GM19467 (cell line): ENCODE measurements at regions not wholly inside any gene's neighbourhood (a gene's known extent, or its start where the extent isn't known, plus 50 kb on each side); places are given as distances from the start of the nearest gene placed in this dataset.
"Not testable (repeated sequence)": the region's sequence is repeated elsewhere in the genome, so short reads cannot be mapped to it uniquely, and the experiment has no call there.

Experiments used
- ATAC-seq: cut with Tn5 transposase; IDR thresholded peaks from one replicate; pipeline ENCODE4 v1.9.1; 2021; ENCODE audit warnings: mild to moderate bottlenecking, moderate library complexity; ENCODE audit not compliant: unreplicated experiment

DNA sequence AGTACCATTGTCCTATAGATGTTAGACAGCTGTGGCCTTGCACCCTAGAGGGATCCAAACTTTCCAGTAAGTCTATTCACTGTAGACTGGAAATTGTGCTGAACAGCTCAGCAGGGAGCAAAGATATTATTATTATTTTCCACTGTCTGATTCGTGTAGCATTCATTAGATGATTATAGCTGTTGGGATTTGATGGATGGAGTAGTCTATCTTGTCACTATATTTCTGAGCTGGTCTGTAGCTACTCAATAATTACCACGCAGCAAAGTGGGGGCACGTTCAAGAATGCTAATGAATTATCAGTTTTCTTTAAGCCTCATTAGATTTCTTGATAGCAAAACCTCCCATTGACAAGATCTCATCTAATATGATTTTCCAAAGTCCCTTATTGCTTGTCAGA is 113.2 kb downstream of the RTP4 start:
- ATAC-seq = no peak

DNA sequence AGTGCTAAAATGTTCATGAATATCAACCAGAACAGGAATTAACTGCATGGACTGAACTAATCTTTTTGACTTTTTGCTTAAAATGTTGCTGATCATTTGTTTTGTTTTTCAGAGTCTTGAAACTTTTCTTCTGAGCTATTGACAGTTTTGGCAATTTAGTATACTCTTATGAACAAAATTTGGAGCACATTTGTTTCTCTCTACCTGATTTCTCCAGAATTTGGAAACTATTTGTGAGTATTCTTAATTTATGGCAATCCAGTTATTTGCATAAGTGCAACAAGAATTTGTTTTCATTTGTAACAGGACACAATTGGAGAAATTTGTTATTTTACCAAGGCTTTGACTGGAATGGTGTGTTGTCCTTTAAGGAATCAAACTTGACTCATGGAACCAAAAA is 107.4 kb downstream of the RTP4 start:
- not testable (repeated sequence) for ATAC-seq

DNA sequence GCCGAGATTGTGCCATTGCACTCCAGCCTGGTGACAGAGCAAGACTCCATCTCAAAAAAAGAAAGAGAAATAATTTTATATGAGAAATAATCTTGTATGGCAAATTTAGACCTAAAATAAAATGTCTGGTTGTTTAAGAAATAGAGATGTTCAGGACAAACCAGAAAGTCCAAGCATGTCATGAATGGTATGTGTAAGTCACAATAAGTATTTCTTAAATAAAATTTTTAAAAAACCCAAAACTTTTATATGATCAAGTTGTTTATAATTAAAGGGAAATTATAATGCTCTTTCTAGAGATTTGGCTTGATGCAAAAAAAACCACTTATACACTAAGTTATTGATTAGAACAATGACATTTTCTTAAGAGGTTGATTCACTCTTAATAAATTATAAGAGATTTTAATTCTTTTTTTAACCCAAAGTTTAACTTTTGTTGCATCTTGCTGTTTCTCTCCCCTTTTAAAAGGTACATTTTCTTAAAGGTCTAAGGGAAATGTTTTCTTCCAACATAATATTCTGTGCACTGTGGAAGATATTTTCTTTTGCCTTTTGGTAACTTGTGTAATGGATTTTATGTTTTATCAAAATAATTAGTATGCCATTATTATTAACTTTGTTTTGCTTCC is 105.7 kb downstream of the RTP4 start:
- no peak for ATAC-seq

DNA sequence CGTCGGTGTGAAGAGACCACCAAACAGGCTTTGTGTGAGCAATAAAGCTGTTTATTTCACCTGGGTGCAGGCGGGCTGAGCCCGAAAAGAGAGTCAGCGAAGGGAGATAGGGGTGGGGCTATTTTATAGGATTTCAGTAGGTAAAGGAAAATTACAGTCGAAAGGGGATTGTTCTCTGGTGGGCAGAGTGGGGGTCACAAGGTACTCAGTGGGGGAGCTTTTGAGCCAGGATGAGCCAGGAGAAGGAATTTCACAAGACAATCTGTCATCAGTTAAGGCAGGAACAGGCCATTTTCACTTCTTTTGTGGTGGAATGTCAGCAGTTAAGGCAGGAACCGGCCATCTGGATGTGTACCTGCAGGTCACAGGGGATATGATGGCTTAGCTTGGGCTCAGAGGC is 98.1 kb downstream of the RTP4 start:
- ATAC-seq = not testable (repeated sequence)

DNA sequence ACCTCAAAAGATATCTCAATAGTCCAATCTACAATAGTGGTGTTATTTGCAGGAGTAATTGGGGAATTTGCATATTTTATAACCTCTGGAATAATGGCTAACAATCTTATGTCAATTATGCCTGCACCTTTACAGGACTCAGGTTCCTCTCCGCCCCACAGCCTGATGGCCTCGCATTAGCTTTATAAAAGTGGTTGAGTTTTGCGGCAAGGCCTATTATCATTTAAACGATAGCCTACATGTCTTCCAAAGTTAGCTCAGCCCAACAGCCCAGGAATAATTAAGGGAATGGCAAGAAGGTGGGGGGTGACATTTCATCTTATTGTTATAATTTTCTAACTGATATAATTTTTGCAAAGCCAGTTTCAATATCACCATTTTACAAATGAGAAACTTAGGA is 97.3 kb downstream of the RTP4 start:
- no peak for ATAC-seq

DNA sequence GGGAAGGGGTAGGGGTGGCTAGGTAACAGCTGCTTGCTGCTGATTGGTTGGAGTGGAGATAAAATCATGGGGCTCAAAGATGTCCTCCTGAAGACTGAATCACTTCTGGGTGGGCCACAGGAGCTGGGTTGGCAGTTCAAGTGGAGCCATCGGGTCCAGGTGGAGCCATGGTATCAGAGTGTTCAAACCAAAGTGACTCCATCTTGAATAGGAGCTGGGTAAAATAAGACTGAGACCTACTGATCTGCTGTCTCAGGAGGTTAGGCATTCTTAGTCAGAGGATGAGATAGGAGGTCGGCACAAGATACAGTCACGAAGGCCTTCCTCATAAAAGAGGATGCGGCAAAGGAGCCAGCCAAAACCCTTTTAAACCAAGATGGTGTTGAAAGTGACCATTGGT is 96.5 kb downstream of the RTP4 start:
- no peak for ATAC-seq

DNA sequence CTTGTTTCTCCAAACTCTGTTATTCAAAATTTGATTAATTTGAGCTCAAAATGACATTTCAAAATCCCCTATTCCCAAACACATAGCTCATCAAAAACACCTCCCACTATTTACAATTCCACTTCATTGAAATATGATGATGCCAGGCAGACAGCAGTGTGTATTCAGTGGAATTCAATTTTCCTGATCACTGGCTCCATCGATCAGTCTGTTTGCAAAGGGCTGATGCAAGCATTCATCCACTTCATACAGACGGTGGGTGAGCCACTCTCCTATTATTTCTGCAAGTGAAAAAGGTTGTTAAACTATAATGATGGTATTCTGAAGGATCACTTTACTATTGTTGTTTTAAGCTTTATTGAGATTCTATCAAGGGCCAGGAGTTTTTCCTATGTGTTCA is 90.7 kb downstream of the RTP4 start:
- no peak for ATAC-seq

DNA sequence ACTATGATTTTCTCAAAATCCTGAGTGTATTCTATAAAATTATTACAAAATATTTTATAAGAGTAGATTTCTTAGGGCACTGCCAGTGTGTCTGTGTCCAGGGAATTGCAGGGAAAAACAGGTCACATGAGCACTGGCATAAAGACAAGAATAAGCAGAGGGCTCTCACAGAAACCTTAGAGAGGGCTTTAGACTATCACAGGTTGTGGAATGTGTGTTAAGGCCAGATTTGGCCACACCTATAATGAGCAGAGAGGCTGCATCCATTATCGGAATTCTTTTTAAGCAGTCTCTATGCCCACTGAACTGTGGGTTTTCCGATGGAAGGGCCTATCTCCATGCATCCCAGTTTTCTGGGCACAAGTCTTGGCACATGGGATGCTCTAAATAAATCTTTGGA is 90.2 kb downstream of the RTP4 start:
- ATAC-seq = no peak

DNA sequence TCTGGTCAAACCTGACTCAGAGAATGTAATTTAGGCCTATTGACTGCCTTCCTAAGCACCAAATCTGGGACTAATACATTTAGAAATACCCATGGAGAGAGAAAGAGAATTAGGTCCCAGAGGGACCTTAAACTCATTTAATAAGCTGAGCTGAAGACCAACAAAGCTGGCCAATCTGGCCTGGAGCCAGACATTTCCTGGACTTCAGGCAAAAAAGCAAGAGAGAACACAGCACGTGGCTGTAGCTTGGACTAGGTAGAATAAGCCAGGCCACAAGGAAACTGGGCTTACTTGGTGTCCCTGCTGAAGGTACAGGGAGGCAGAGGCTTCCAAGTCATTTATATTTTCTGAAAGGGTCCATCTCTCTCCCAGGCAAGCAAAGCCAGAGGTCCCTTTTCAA is 88.1 kb downstream of the RTP4 start:
- ATAC-seq = no peak

DNA sequence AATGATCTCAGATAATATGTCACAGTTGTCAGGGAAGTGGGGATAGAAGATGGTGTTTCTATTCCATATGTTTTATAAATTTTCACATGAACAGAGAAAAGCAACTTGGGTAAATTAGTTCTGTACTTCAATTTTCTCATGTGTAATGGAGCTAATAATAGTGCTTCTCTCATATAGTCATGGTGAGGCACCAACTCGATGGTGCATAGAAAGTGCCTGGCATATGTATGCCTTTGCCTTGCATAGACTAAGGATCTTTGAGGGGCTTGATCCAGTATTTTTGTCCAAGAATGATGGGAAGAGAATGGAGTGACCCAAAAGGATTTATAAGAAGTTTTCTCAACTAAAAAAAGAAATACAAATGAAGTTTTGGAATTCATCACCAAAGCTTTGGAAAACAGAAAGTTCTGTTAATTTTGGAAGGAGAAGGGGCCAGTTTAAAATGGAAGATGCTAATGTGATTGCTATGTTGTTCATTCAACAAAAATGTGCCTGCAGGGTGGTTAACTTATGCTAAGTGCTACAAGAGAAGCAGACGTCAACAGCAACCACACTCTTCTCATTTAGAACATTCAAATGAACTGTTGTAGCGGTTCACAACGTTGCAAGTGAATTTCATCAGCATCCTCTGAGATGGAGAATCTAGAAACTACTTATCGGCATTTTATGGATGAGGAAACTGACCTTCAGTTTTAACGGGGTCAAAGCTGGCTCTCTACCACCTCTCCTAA is 86.1 kb downstream of the RTP4 start:
- no peak for ATAC-seq

DNA sequence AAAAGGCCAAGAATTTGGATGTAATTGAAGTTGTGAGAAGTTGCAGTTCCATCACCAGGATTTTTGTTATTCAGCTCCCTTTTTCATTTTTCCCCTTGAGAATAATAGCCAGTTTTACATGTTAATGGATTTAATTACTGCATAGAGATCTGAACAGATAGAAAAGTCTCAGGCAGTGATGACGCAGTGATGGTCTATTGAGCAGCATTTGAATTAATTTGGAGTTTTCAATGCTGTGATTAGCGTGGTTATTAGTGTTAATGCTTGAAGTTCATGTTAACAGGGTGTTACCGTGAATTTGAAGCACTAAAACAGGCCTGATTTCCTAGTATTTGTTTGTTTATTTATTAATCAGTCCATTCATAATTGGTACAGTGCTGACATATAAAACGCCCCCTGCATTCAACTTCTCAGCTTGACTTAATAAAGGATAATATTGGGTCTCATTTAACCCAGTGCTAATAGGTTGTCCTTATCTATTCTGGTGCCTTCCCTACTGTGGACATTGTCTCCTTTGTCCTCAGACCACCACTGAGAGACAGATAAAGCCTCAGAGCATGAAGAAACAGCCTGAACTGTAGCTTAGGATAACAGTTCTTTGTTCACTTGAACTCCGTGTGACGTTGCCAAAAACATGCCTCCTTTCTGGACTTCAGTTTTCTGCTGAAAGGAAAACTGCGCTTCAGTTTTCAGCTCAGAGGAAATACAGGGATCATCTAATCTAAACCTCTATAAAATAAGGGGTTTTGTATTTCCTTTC is 82.4 kb downstream of the RTP4 start:
- no peak for ATAC-seq

DNA sequence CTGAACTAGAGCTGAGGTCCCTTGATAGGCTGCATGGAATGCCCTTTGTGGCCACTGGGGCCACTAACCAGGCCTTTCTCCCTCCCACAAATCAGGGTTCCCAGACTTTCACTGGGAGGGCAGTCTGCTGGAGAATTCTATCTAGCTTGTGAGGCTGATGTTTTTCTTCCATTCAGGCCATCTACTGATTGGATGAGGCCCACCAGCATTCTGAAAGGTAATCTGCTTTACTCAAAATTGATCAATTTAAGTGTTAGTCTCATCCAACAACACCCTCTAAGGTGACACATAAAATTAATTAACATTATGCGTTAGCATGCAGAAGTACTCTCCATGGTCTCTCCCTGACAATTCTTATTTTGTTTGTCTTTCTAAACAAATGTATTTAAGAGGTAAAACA is 80.5 kb downstream of the RTP4 start:
- no peak for ATAC-seq

DNA sequence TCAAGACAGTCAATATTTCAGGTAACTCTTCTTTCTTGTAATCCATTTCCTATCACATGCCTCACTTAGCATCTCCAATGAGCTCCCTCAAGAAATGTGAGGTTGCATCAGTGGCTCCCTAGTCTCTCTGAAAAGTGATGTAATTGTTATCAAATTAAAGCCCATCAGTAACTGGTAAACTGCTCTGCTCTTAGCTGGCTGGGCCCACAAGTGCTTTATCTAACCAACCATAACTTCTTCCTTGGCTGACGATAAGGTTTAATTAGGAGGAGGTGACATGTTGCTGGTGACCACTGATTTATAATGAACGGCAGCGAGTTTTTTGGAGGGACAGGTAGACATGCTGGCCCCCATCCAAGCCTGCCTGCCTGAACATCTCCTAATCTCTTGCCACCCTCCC is 79.6 kb downstream of the RTP4 start:
- no peak for ATAC-seq

DNA sequence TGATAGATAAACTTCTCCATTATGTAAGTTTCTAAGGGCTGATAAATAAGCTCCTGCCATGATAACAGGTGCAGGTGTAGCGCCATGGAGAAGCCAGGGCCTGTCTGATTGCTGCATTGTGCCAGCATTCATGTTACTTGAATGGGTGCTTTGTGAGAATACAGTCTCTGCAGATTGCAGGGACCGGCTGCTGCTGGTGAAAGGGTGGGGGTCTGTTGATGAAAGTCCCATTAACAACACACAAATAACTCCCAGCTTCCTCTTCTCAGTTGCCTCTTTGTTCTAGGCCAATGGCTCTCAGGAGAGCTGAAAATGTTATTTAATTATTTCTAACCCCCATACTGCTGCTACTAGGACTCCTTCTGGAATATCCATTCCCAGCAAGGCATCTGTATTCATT is 77.2 kb downstream of the RTP4 start:
- ATAC-seq = no peak

DNA sequence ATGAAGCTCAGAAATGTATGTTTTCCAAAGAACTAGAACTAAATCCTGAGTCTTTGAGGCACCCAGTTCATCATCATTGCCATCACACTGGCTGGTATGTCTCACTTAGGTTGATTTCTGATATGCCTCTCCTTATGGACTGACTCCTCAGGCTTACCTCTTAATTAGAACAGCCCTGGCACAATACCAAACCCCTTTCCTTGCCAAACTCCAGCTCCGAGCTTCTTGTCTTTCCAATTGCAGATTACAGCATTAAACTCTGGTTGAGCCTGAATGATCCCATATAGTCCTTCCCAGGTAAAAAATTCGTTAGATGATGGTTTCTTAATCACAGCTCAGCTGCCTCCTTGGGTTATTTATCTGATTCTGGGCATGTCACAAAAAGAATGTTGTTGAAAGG is 66.3 kb downstream of the RTP4 start:
- ATAC-seq = no peak

DNA sequence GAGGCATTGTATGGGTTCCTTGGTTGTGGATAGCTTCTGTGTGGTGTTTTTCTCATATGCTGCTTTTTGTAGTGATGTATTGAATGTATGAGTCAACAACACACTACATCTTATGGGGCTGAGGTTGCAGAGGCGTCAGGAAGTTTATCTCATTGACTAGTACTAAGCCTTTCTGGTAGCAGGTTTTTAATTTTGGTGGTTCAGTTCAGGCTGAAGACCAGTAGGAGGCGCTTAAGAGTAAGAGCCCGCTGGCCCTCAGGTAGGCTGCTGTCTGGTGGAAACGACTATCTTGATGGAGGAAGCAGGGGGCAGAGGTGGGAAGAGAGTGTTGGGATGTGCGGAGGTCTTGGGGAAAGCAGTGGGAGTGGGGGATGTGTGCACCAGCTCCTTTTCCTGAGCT is 62.4 kb downstream of the RTP4 start:
- ATAC-seq = no peak
